ENCODE measurements at regions not wholly inside any gene's neighbourhood (a gene's known extent, or its start where the extent isn't known, plus 50 kb on each side); places are given as distances from the start of the nearest gene placed in this dataset.

- no peak for TF ChIP-seq CTCF (IDR thresholded peaks at IDR 0.05)
- TF ChIP-seq POLR2AphosphoS5 (IDR thresholded peaks at IDR 0.05; ENCODE audit: insufficient read depth in 1 of 2, low read depth in 1 of 2): no peak
- TF ChIP-seq POLR2A (IDR thresholded peaks at IDR 0.05): no peak
These were observed 251.8 kb upstream of the MKI67 start for GRCh38 chr10:128377988-128378387.
